GM23248 (cell line): ENCODE measurements at regions not wholly inside any gene's neighbourhood (a gene's known extent, or its start where the extent isn't known, plus 50 kb on each side); places are given as distances from the start of the nearest gene placed in this dataset.

Source experiments
- EZH2 ChIP-seq: fragments of 200-600 bp; sonication (generic); IDR thresholded peaks from 2 replicates; pipeline ENCODE4 v1.6.1; 2018; ENCODE audit warnings: antibody characterized with exemption, mild to moderate bottlenecking; ENCODE audit not compliant: insufficient read depth, poor library complexity, severe bottlenecking
- EZH2phosphoT487 ChIP-seq: fragments of 200-600 bp; sonication (generic); IDR thresholded peaks from 2 replicates; pipeline ENCODE4 v1.6.1; 2018; ENCODE audit warnings: antibody characterized with exemption, moderate library complexity, mild to moderate bottlenecking, low read depth; ENCODE audit not compliant: insufficient read depth

GRCh38 chr5:54366707-54367106 lies 56.3 kb upstream of the ARL15 start:
- TF ChIP-seq EZH2, result no peak
- no peak for TF ChIP-seq EZH2phosphoT487
